NCI-H460 (cell line): ENCODE measurements at regions not wholly inside any gene's neighbourhood (a gene's known extent, or its start where the extent isn't known, plus 50 kb on each side); places are given as distances from the start of the nearest gene placed in this dataset.
A peak's percentile ranks its signal among the peaks of the same experiment; 100 is the strongest.
"Not testable (repeated sequence)": the region's sequence is repeated elsewhere in the genome, so short reads cannot be mapped to it uniquely, and the experiment has no call there.

Experiments
- DNase-seq: peaks from one replicate; pipeline ENCODE4 v3.0.0-alpha.2; 2016; ENCODE audit warnings: low read depth; ENCODE audit errors: extremely low read depth

- peak; percentile 69 for DNase-seq
These were observed 114.2 kb upstream of the LY86 start for GRCh38 chr6:6474170-6474920.

GRCh38 chr6:6479785-6480184 is 108.7 kb upstream of the LY86 start:
- no peak for DNase-seq

- DNase-seq, result no peak
These were observed 106.3 kb upstream of the LY86 start for GRCh38 chr6:6482256-6482655.

- no peak for DNase-seq
These were observed 105.4 kb upstream of the LY86 start for GRCh38 chr6:6483168-6483567.

GRCh38 chr6:6483733-6484132 is 104.8 kb upstream of the LY86 start:
- DNase-seq, result no peak

- DNase-seq, result no peak
These were observed 103.8 kb upstream of the LY86 start for GRCh38 chr6:6484681-6485080.

- no peak for DNase-seq
These were observed 101.9 kb upstream of the LY86 start for GRCh38 chr6:6486595-6486994.

- DNase-seq, result no peak
These were observed 96.8 kb upstream of the LY86 start for GRCh38 chr6:6491761-6492160.

- DNase-seq, result no peak
These were observed 95.8 kb upstream of the LY86 start for GRCh38 chr6:6492675-6493074.

GRCh38 chr6:6494139-6494538 is 94.4 kb upstream of the LY86 start:
- DNase-seq, result not testable (repeated sequence)

GRCh38 chr6:6494677-6495076 is 93.8 kb upstream of the LY86 start:
- DNase-seq, result peak; percentile 43

- DNase-seq, result no peak
These were observed 92.7 kb upstream of the LY86 start for GRCh38 chr6:6495851-6496250.

GRCh38 chr6:6497541-6497940 is 91.0 kb upstream of the LY86 start:
- no peak for DNase-seq

- DNase-seq, result no peak
These were observed 90.5 kb upstream of the LY86 start for GRCh38 chr6:6497976-6498375.

GRCh38 chr6:6503191-6503590 is 85.3 kb upstream of the LY86 start:
- DNase-seq, result no peak

- no peak for DNase-seq
These were observed 83.4 kb upstream of the LY86 start for GRCh38 chr6:6505111-6505510.

- DNase-seq, result no peak
These were observed 79.9 kb upstream of the LY86 start for GRCh38 chr6:6508643-6509042.

- DNase-seq, result no peak
These were observed 79.2 kb upstream of the LY86 start for GRCh38 chr6:6509284-6509683.

GRCh38 chr6:6512711-6513110 is 75.8 kb upstream of the LY86 start:
- no peak for DNase-seq

GRCh38 chr6:6515691-6516607 is 72.6 kb upstream of the LY86 start:
- no peak for DNase-seq

- no peak for DNase-seq
These were observed 71.7 kb upstream of the LY86 start for GRCh38 chr6:6516666-6517458.
